Mesendoderm (in vitro differentiated cells): ENCODE measurements at regions not wholly inside any gene's neighbourhood (a gene's known extent, or its start where the extent isn't known, plus 50 kb on each side); places are given as distances from the start of the nearest gene placed in this dataset.
"Not testable (repeated sequence)": the region's sequence is repeated elsewhere in the genome, so short reads cannot be mapped to it uniquely, and the experiment has no call there.

Source experiments
- DNase-seq: peaks from one replicate; pipeline ENCODE4 v3.0.0; 2013
- H2AK5ac ChIP-seq: 2 replicates; pipeline ENCODE4 v1.6.1; 2013; ENCODE audit warnings: low read length, inconsistent platforms
- H2BK120ac ChIP-seq: 2 replicates; pipeline ENCODE4 v1.6.1; 2013; ENCODE audit warnings: low read depth, mild to moderate bottlenecking, low read length, moderate library complexity, mixed read lengths
- H2BK15ac ChIP-seq: replicated peaks from 2 replicates; pipeline ENCODE4 v1.6.1; 2013; ENCODE audit warnings: low read depth, mild to moderate bottlenecking, moderate library complexity
- H2BK5ac ChIP-seq: 2 replicates; pipeline ENCODE4 v1.6.1; 2013; ENCODE audit warnings: low read length, inconsistent platforms
- H3K18ac ChIP-seq: 2 replicates; pipeline ENCODE4 v1.6.1; 2013; ENCODE audit warnings: mild to moderate bottlenecking, low read length, mixed read lengths
- H3K23ac ChIP-seq: one replicate; pipeline ENCODE4 v1.6.1; 2013; ENCODE audit warnings: low read length
- H3K27ac ChIP-seq: 2 replicates; pipeline ENCODE4 v1.5.1; 2013; ENCODE audit warnings: low read depth, mild to moderate bottlenecking, inconsistent platforms, low read length, moderate library complexity
- H3K27me3 ChIP-seq: 2 replicates; pipeline ENCODE4 v1.6.1; 2013; ENCODE audit warnings: low read length, control low read depth, mild to moderate bottlenecking, inconsistent platforms; ENCODE audit not compliant: insufficient read depth, poor library complexity
- H3K36me3 ChIP-seq: 2 replicates; pipeline ENCODE4 v1.6.1; 2013; ENCODE audit warnings: low read length, inconsistent platforms; ENCODE audit not compliant: control insufficient read depth, insufficient read depth
- H3K4ac ChIP-seq: one replicate; pipeline ENCODE4 v1.6.1; 2013; ENCODE audit warnings: low read depth, mild to moderate bottlenecking, low read length, moderate library complexity
- H3K4me1 ChIP-seq: 2 replicates; pipeline ENCODE4 v1.6.1; 2013; ENCODE audit warnings: low read depth, low read length, inconsistent platforms; ENCODE audit not compliant: control insufficient read depth
- H3K4me2 ChIP-seq: 2 replicates; pipeline ENCODE4 v1.6.1; 2013; ENCODE audit warnings: low read length
- H3K4me3 ChIP-seq: 2 replicates; pipeline ENCODE4 v1.5.1; 2013; ENCODE audit warnings: mild to moderate bottlenecking, low read length
- H3K56ac ChIP-seq: one replicate; pipeline ENCODE4 v1.6.1; 2013; ENCODE audit warnings: low read length
- H3K79me1 ChIP-seq: 2 replicates; pipeline ENCODE4 v1.6.1; 2013; ENCODE audit warnings: low read length, inconsistent platforms
- H3K79me2 ChIP-seq: 2 replicates; pipeline ENCODE4 v1.6.1; 2013; ENCODE audit warnings: mild to moderate bottlenecking, low read length; ENCODE audit not compliant: control insufficient read depth, insufficient read depth
- H3K9ac ChIP-seq: 2 replicates; pipeline ENCODE4 v1.6.1; 2013; ENCODE audit warnings: low read length, inconsistent platforms
- H4K5ac ChIP-seq: one replicate; pipeline ENCODE4 v1.6.1; 2013; ENCODE audit warnings: low read length
- H4K8ac ChIP-seq: one replicate; pipeline ENCODE4 v1.6.1; 2013; ENCODE audit warnings: low read depth, mild to moderate bottlenecking, control low read depth, low read length, moderate library complexity
- WGBS: extraction: QIAGEN DNeasy Blood & Tissue Kit; methylation state at CpG from one replicate; pipeline ENCODE4 v1.1.7; 2013; ENCODE audit warnings: low lambda C conversion rate, missing lambda C conversion rate; ENCODE audit not compliant: insufficient coverage; ENCODE audit errors: extremely low coverage; 5-methylcytosine and 5-hydroxymethylcytosine counted together

DNA sequence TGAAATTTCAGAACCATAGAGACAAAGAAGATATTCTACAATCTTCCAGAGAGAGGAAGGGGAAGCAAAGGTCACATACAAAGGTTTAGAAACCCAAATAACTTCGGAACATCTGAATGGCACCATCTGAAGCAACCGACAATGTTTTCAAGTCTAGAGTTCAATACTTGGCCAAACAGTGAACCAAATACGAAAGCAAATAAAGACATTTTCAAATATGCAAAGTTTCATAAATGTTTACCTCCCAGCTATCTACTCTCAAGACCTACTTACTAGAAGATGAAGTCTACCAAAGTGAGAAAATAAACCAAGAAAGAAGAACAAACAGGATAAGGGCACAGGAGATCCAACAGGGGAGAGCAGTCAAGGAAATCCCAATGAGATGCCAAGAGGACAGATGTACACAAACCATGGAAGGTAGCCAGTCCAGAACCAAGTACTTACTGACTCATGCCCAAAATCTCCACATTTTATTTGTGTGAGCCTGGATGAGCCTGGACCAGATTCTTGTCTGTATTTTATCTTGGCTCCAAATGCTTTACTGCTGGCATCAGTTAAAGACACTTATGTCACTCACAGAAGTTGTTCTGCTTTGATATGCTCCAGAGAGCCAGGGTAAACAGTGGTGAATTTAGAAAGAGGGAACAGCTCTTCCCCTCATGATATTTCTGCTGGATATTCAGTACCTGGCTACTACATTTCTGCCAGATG is 173.3 kb downstream of the AVL9 start:
- not testable (repeated sequence) for H3K27me3 ChIP-seq, H3K23ac ChIP-seq, H2BK120ac ChIP-seq, H3K9ac ChIP-seq, H3K4me2 ChIP-seq, DNase-seq, H3K4me3 ChIP-seq, H4K8ac ChIP-seq, H2BK5ac ChIP-seq, H3K27ac ChIP-seq, H3K4me1 ChIP-seq, H3K4ac ChIP-seq, H3K18ac ChIP-seq, H2BK15ac ChIP-seq, H4K5ac ChIP-seq, H3K36me3 ChIP-seq, H3K56ac ChIP-seq, H2AK5ac ChIP-seq, H3K79me2 ChIP-seq, H3K79me1 ChIP-seq
- WGBS = no CpG with 5 or more reads among the region's 3 CpGs

DNA sequence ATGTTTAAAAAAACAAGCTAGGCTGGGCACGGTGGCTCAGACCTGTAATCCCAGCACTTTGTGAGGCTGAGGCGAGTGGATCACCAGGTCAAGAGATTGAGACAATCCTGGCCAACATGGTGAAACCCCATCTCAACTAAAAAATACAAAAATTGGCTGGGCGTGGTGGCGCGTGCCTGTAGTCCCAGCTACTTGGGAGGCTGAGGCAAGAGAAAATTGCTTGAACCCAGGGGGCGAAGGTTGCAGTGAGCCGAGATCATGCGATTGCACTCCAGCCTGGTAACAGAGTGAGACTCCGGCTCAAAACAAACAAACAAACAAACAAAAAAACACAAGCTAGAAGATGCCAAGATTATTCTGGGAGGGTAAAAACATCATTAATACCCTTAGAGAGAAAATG is 172.3 kb downstream of the AVL9 start:
- H3K36me3 ChIP-seq, H2BK5ac ChIP-seq, DNase-seq, H2BK120ac ChIP-seq, H3K27me3 ChIP-seq, H3K27ac ChIP-seq, H3K56ac ChIP-seq, H3K9ac ChIP-seq, H3K79me2 ChIP-seq, H2AK5ac ChIP-seq, H3K18ac ChIP-seq, H3K23ac ChIP-seq, H3K4me2 ChIP-seq, H3K79me1 ChIP-seq, H4K8ac ChIP-seq, H3K4ac ChIP-seq, H3K4me1 ChIP-seq, H3K4me3 ChIP-seq, H2BK15ac ChIP-seq, H4K5ac ChIP-seq: not testable (repeated sequence)
- WGBS = no CpG with 5 or more reads among the region's 9 CpGs

DNA sequence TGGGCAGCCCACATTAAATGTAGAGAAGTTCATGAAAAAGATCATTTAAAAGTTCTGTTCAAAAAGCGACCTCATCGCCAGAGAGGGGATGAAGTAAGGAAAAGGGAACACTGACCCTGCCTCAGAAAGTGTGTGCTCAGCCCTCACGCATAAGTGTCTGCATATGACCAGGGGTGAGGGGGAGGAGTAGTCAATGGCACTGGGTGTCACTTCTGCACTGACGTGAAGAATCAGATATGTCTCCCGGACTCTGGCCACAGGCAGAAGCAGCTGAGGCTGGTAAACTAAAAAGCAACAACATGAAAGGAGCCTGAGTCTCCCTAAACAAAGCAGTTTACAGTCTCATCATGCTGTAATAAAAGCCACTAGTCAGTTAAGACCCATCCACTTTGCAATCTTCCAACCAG is 168.5 kb downstream of the AVL9 start:
- H2AK5ac ChIP-seq, H3K4me3 ChIP-seq, H3K79me2 ChIP-seq, H3K4me1 ChIP-seq, H3K79me1 ChIP-seq, H4K8ac ChIP-seq, H3K56ac ChIP-seq, H3K27ac ChIP-seq, H2BK5ac ChIP-seq, H3K18ac ChIP-seq, H3K9ac ChIP-seq, H3K4me2 ChIP-seq, H3K36me3 ChIP-seq, H4K5ac ChIP-seq, H3K4ac ChIP-seq, H3K27me3 ChIP-seq, H2BK120ac ChIP-seq, H3K23ac ChIP-seq, DNase-seq, H2BK15ac ChIP-seq: not testable (repeated sequence)
- WGBS = no CpG with 5 or more reads among the region's 5 CpGs

DNA sequence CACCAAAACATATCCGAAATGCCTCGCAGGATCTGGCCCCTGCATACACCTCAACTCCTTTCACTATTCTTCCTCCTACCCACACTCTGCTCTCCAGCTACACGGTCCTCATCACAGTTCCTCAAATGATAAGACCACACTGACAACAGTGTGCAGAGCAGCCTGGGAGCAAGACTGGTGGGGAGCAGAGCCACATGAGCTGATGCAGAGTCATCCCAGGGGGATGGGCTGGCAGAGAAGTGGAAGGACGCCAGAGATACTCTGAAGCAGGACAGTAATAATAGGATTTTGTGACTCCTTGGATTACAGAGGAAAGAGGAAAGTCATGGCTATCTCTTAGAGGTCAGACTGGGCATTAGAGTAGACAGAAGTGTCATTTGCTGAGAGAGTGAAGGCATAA is 167.2 kb downstream of the AVL9 start:
- H4K8ac ChIP-seq, H3K79me1 ChIP-seq, H3K4me3 ChIP-seq, H3K27me3 ChIP-seq, H4K5ac ChIP-seq, H2AK5ac ChIP-seq, H3K56ac ChIP-seq, H3K9ac ChIP-seq, H3K79me2 ChIP-seq, H3K4ac ChIP-seq, H3K18ac ChIP-seq, H3K23ac ChIP-seq, H3K4me2 ChIP-seq, DNase-seq, H2BK15ac ChIP-seq, H2BK5ac ChIP-seq, H2BK120ac ChIP-seq, H3K27ac ChIP-seq, H3K36me3 ChIP-seq, H3K4me1 ChIP-seq: not testable (repeated sequence)
- WGBS = no CpG with 5 or more reads among the region's 4 CpGs

DNA sequence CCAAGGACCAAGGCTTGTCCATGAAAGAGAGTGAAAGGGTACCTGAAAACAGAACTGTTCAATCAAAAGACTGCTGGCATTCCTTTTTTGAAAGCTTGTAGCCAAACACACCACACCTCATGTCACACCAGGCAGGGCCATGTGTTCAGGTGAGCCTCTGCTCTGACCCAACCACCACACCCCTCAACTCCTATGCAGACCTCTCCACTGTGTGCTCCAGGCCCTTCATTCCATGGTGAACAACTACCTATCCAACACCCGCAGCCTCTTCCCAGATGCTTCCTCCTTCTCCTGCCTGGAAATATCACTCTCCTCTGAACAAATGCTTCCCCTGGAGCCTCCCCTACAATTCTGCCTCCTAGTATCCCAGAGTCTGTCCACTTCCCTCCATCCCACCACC is 166.6 kb downstream of the AVL9 start:
- no peaks in the 10 kb centered on the region for H3K36me3 ChIP-seq
- no peak overlapping the region for H3K4me2 ChIP-seq
- no peaks in the 10 kb centered on the region for H3K79me2 ChIP-seq
- H2BK5ac ChIP-seq = no peak overlapping the region
- H3K4ac ChIP-seq = no peak overlapping the region
- no peak overlapping the region for H2BK120ac ChIP-seq
- H4K8ac ChIP-seq = no peak overlapping the region
- no peaks in the 10 kb centered on the region for H3K79me1 ChIP-seq
- no peaks in the 10 kb centered on the region for H3K27me3 ChIP-seq
- no CpG with 5 or more reads among the region's 1 CpG for WGBS
- H3K4me1 ChIP-seq = no peaks in the 10 kb centered on the region
- no peak overlapping the region for H4K5ac ChIP-seq
- no peak overlapping the region for H3K18ac ChIP-seq
- no peak overlapping the region for H2BK15ac ChIP-seq
- no peak overlapping the region for H3K27ac ChIP-seq
- H2AK5ac ChIP-seq = no peak overlapping the region
- no peak for DNase-seq
- H3K23ac ChIP-seq = no peak overlapping the region
- no peak overlapping the region for H3K4me3 ChIP-seq
- H3K56ac ChIP-seq = no peak overlapping the region
- H3K9ac ChIP-seq = no peak overlapping the region

DNA sequence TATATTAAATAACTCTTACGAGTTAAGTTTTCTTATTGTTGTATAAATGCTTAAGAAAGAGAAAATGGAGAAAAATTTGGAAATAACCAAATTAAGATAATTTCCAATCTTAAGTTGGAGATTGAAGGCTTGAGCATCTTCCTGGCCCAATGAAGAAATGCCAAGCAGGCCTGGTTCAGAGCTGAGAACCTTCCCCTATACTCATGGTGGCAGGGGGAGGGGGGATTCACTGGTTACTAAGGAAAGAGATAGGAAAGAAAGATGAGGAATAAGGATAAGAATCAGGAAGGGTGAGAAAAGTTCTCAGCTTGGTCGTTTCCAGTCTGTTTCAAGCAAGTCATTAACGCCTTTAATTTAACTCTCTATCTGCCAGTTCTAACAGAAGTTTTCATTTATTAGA is 166.2 kb downstream of the AVL9 start:
- Histone ChIP-seq H3K56ac (no peak overlapping the region), H3K79me1 (no peaks in the 10 kb centered on the region), H4K8ac (no peak overlapping the region), H3K18ac (no peak overlapping the region), H2BK5ac (no peak overlapping the region), H3K4me3 (no peak overlapping the region), H3K27me3 (no peaks in the 10 kb centered on the region), H3K4me2 (no peak overlapping the region), H2BK15ac (no peak overlapping the region), H4K5ac (no peak overlapping the region), H3K4me1 (no peaks in the 10 kb centered on the region), H3K27ac (no peak overlapping the region), H3K4ac (no peak overlapping the region), H3K36me3 (no peaks in the 10 kb centered on the region), H2BK120ac (no peak overlapping the region), H2AK5ac (no peak overlapping the region), H3K9ac (no peak overlapping the region), H3K23ac (no peak overlapping the region), H3K79me2 (no peaks in the 10 kb centered on the region)
- peak; percentile 34 for DNase-seq
- WGBS = no CpG with 5 or more reads among the region's 3 CpGs
